ENCODE measurements at regions not wholly inside any gene's neighbourhood (a gene's known extent, or its start where the extent isn't known, plus 50 kb on each side); places are given as distances from the start of the nearest gene placed in this dataset.

DNA sequence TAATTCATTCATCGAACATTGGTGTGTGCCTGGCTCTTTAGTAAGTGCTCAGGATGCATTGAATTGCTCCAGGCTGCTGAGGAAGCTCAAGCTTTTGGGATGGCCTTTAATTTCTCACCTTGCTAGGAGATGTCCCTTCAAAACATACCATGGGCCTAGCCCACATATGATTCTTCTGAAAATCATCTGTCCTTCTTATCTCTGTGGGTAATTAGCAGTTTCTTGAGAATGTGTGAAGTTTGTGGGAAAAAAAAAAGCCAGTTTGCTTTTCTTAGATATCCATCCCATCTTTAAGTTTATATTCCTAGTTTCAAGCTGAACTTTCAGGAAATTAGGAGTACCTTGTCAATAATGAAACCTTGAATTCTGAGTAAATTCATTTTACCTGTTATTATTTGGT, 532.3 kb upstream of the SUCLG2 start:
- Histone ChIP-seq H3K4me3 (ENCODE audit: low read depth, low read length) (no peak overlapping the region), H3K9me3 (ENCODE audit: severe bottlenecking) (no peaks in the 10 kb centered on the region), H3K36me3 (no peaks in the 10 kb centered on the region), H3K27me3 (ENCODE audit: insufficient read depth, low read depth, severe bottlenecking) (no peaks in the 10 kb centered on the region), H3K27ac (no peak overlapping the region)
- TF ChIP-seq, protein P1, sequence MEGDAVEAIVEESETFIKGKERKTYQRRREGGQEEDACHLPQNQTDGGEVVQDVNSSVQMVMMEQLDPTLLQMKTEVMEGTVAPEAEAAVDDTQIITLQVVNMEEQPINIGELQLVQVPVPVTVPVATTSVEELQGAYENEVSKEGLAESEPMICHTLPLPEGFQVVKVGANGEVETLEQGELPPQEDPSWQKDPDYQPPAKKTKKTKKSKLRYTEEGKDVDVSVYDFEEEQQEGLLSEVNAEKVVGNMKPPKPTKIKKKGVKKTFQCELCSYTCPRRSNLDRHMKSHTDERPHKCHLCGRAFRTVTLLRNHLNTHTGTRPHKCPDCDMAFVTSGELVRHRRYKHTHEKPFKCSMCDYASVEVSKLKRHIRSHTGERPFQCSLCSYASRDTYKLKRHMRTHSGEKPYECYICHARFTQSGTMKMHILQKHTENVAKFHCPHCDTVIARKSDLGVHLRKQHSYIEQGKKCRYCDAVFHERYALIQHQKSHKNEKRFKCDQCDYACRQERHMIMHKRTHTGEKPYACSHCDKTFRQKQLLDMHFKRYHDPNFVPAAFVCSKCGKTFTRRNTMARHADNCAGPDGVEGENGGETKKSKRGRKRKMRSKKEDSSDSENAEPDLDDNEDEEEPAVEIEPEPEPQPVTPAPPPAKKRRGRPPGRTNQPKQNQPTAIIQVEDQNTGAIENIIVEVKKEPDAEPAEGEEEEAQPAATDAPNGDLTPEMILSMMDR (IDR thresholded peaks at IDR 0.05; ENCODE audit: low read depth, low read length) = no peak
- no peak for DNase-seq

DNA sequence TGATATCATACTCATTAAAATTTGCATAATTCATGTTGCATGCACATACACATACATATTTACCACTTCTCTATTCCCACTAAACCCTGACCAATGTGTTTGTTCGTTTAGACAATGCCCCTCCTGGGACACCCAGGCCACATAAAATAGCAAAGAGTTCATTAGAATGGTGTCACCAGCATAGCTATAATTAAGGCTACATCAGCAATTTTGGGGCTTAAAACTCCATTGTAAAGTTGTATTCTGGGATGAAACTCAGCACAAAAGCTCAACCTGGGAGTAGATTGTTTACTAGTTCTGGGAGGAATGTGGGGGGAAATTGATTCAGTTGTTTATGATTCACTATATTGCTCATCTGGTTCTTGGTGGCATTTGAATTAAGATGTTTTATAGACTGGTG, 522.2 kb upstream of the SUCLG2 start:
- Histone ChIP-seq H3K27me3 (ENCODE audit: insufficient read depth, low read depth, severe bottlenecking) (no peaks in the 10 kb centered on the region), H3K27ac (no peak overlapping the region), H3K9me3 (ENCODE audit: severe bottlenecking) (peaks cover 7% of the 10 kb centered on the region), H3K36me3 (no peaks in the 10 kb centered on the region), H3K4me3 (ENCODE audit: low read depth, low read length) (no peak overlapping the region)
- DNase-seq = no peak
- TF ChIP-seq, protein P1 (IDR thresholded peaks at IDR 0.05; ENCODE audit: low read depth, low read length) = no peak

DNA sequence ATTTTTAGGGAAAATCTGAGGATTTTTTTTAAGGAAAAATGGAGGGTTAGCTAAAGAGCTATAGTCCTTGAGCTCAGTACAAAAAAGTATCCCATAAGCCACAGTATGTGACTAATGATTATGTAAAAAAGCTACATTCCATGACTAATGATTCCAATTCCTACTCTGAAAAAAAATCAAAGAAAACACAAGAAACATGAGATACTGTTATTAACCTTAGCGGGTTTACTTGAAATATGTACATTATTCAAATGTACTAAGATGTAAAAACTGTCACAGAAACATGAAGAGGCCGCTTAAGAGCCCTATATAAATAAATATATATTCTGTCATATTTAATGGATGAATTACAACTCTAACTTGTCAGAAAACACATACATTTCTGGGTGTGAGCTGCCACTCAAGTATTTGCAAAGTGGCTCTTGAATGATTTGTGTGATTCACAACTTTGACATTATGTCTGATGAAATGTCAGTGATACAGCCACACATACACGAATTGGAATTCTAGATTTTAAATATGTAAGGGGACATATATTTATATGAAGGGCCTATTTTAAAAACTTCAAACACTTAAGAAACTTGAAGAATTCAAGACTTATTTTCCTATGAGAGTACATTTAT, 518.7 kb upstream of the SUCLG2 start:
- Histone ChIP-seq H3K27ac (no peak overlapping the region), H3K4me3 (ENCODE audit: low read depth, low read length) (no peak overlapping the region), H3K36me3 (no peaks in the 10 kb centered on the region), H3K9me3 (ENCODE audit: severe bottlenecking) (peaks cover 12% of the 10 kb centered on the region), H3K27me3 (ENCODE audit: insufficient read depth, low read depth, severe bottlenecking) (no peaks in the 10 kb centered on the region)
- no peak for DNase-seq
- TF ChIP-seq, protein P1 (IDR thresholded peaks at IDR 0.05; ENCODE audit: low read depth, low read length) = no peak

DNA sequence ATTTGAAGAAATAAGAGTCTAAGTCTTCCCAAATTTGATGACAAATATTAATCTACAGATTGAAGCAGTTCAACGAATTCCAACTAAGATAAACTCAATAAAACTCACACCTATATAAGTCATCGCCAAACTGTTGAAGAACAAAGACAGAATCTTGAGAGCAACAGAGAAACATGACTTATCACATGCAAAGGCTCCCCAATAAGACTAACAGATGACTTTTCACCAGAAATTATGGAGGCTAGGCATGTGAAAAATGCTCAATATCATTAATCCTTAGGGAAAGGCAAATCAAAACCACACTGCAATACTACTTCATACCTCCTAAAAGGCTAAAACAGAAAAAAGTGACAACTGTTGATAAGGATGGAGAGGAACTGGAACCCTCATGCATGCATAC, 517.6 kb upstream of the SUCLG2 start:
- DNase-seq = no peak

DNA sequence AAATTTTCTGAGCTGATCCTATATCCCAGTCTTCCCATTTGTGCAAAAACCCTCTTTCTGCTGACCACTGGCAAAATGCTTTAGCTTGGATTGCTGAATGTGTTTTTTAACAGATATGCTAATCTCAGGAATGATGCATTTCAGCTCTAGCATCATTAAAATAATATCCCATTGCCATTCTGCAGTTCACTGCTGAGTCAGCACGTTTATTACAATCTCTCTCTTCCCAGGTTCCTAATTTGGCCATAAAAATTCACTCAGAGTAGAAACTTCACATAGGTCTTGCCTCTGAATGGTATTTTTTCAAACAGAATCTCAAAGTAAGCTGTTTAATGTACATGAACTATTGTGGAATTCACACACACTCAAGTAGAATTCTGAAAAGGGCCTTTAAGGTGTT, 509.6 kb upstream of the SUCLG2 start:
- TF ChIP-seq, protein P1 (IDR thresholded peaks at IDR 0.05; ENCODE audit: low read depth, low read length) = no peak
- no peak for DNase-seq
- no peaks in the 10 kb centered on the region for H3K9me3 ChIP-seq (ENCODE audit: severe bottlenecking)
- no peak overlapping the region for H3K4me3 ChIP-seq (ENCODE audit: low read depth, low read length)
- no peaks in the 10 kb centered on the region for H3K36me3 ChIP-seq
- H3K27me3 ChIP-seq (ENCODE audit: insufficient read depth, low read depth, severe bottlenecking) = no peaks in the 10 kb centered on the region
- H3K27ac ChIP-seq = no peak overlapping the region

More for the DNA sequence above, 517.6 kb upstream of the SUCLG2 start:
- no peak overlapping the region for H3K27ac ChIP-seq
- H3K36me3 ChIP-seq = no peaks in the 10 kb centered on the region
- no peaks in the 10 kb centered on the region for H3K27me3 ChIP-seq (ENCODE audit: insufficient read depth, low read depth, severe bottlenecking)
- TF ChIP-seq, protein P1 (IDR thresholded peaks at IDR 0.05; ENCODE audit: low read depth, low read length) = no peak
- H3K9me3 ChIP-seq (ENCODE audit: severe bottlenecking) = peaks cover 12% of the 10 kb centered on the region
- H3K4me3 ChIP-seq (ENCODE audit: low read depth, low read length) = no peak overlapping the region

DNA sequence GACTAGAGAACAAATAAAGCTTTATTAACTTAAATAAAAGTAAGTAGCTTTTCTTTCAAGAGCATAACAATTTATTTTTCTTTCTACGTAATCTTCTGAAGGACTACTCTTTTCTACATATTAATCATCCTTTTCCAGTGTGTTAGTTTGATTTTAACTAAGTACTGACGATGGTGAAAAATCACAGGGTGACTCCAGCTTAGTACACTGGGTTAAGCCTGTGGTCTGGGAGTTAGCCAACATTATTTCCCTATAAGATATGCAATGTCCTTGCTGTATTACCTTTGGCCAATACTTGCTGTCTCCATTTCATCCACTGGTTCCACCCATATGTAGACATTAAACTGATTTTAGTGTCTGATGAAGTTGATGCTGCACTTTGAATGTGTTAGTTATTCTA, 508.6 kb upstream of the SUCLG2 start:
- TF ChIP-seq, protein P1 (IDR thresholded peaks at IDR 0.05; ENCODE audit: low read depth, low read length) = no peak
- Histone ChIP-seq H3K9me3 (ENCODE audit: severe bottlenecking) (no peaks in the 10 kb centered on the region), H3K27ac (no peak overlapping the region), H3K4me3 (ENCODE audit: low read depth, low read length) (no peak overlapping the region), H3K27me3 (ENCODE audit: insufficient read depth, low read depth, severe bottlenecking) (no peaks in the 10 kb centered on the region), H3K36me3 (no peaks in the 10 kb centered on the region)
- no peak for DNase-seq
